ENCODE measurements at regions not wholly inside any gene's neighbourhood (a gene's known extent, or its start where the extent isn't known, plus 50 kb on each side); places are given as distances from the start of the nearest gene placed in this dataset.

DNA sequence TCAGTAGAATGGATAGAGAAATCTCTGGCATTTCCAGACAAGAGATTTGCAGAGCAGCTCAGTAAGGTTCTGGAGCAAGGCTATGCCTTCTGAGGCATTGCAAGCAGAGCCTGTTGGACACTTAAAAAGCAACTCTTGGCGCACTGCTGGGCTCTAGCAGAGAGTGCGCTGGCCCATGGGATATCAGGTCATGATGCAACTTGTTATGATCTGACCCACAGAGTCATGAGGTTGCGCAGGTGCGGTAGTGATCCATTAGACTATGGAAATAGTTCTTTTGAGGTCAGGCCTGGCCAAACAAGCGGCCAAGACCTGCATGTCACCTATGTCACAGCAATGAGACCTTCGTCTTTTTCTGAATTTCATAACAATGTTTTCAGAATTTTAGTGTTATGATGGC, 168.6 kb downstream of the TMTC3 start:
- no peak for DNase-seq (ENCODE audit: low read depth in 2 of 2)

DNA sequence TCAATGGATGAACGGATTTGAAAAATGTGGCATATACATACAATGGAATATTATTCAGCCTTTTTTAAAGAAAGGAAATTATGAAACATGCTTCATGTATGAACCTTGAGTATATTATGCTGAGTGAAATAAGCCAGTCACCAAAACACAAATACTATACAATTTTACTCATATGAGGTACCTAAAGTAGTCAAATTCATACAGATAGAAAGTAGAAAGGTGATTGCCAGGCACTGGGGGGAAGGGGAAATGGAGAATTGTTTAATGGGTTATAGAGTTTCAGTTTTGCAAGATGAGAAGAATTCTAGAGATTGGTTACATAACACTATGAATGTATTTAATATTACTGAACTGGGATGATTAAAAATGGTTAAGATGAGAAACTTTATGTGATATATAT, 171.4 kb downstream of the TMTC3 start:
- DNase-seq (ENCODE audit: low read depth in 2 of 2), result no peak

- DNase-seq (ENCODE audit: low read depth in 2 of 2), result no peak
These were observed 172.6 kb downstream of the TMTC3 start for GRCh38 chr12:88314706-88315105.

DNA sequence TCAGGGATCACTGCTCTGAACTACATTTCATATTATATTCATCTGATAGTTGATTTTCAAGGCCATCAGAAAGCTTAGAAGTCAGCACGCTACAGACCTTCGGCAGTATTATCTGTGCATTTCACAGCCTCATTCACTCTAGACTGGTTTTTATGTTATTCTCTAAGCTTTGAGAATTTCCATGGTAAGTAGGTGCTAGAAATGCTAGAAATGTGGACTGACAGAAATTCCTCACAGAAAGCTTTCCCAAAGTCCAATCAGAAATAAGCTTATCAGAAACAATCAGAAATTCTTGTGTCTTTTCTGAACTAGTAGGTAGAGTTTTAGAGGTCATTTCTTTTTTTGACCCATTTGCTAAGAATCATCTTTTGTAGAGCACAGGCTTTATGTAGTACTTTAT, 176.6 kb downstream of the TMTC3 start:
- DNase-seq (ENCODE audit: low read depth in 2 of 2), result no peak

DNA sequence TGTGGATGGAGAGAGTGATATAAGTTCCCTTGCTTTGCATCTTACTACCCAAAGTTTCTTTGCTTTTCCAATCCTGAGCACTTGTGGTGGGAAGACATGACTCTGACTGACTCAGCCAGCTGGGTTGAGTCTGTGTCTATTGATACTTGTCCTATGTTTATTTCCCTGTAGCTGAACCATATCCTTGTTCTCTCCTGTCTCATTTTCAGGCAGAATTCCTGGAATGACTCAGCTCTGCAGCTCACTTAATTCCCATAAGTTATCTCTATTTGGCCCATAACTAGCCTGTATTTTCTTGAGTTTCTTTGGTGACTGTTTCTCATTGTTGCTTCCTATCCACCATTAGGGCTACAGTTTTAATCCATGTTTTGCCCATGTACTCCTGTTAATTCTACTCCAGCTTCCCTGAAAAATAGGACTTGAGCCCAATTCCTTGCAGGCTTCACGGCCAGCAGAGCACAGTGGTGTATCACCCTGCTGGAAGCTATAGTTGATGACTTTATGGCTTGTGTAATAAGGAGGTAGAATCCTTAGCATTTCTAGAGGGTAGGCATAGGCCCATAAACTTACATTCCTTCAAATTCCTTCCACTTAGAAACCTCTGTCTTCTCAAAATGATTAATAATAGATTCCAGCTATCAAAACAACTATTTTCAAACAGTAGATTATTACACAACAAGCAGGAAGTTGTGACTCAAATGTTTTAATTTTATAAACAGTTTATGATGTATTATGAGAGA, 183.1 kb downstream of the TMTC3 start:
- peak; percentile 85 to 91 for DNase-seq (ENCODE audit: low read depth in 2 of 2)

GRCh38 chr12:88325816-88326189, 183.7 kb downstream of the TMTC3 start:
- no peak for DNase-seq (ENCODE audit: low read depth in 2 of 2)

DNA sequence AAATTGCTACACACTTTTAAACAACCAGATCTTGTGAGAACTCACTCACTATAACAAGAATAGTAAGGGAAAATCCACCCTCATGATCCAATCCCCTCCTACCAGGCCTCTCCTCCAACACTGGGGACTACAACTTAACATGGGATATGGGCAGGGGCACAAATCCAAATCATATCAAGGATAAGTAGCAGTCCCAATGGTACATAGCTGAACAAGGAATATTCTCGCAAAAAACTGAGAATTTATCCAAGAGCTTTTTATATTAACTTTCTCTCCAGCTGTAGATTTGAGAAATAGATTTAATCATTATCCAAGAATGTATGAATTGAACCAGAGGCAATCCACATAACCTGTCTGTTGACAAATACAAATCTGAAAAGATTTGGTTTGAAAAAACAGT, 185.2 kb downstream of the TMTC3 start:
- no peak for DNase-seq (ENCODE audit: low read depth in 2 of 2)

DNA sequence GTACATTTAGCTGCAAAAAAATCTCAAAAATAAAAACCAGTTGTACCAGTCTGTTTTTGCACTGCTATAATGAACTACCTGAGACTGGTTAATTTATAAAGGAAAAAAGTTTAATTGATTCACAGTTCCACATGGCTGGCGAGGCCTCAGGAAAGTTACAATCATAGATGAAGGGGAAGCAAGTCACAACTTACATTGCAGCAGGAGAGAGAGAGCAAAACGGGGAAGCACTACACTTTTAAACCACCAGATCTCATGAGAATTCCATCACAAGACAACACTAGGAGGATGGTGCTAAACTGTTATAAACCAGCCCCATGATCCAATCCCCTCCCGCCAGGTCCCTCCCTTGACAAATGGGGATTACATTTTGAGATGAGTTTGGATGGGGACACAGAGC, 186.0 kb downstream of the TMTC3 start:
- DNase-seq (ENCODE audit: low read depth in 2 of 2), result no peak

DNA sequence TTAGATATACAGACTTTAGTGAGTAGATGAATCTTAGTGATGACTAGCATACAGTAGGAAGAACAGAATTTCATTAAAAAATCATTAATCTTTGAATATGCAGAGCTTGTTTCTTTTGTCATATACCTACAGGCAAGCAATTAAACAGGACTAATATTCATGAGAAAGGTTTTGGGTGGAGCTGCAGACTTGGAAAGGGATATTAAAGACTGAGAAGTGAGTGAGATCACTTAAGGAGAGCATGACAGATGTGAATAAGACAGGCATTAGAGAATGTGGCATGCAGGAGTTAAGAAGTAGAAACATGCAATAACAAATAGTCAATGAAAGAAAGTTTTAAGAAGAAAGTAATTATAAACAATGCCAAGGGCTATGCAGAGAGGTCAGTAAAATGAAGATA, 187.7 kb downstream of the TMTC3 start:
- no peak for DNase-seq (ENCODE audit: low read depth in 2 of 2)

- DNase-seq (ENCODE audit: low read depth in 2 of 2), result no peak
These were observed 192.2 kb downstream of the TMTC3 start for GRCh38 chr12:88334271-88334670.

DNA sequence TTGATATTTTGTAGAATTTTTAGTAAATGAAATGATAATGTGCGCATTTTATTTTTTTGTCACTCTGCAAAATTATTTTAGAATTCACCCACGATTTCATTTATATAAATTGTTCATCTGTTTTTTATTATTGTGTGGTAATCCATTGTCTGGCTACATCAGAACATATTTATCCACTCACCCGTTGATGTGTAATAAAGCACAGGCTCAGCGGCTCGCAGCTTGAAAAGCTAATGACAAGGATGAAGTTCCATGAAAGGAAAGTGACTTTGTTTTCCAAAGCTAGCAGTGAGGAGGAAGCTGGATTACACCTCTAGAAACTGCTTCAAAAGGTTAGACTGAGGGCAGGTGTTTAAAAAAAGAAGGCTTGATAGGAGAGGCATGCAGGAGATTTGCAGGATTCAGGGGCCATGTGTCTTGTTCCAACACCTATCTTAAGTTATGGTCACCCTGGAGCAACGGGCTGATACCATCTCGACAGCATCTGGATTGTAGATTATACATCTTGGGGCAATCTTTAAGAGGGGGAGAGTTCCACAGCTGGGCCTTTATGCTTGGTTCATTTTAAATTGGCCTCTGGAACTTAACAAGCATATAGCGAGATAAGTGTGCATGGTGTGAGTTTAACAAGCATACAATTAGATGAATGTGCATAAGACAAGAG, 194.1 kb downstream of the TMTC3 start:
- DNase-seq (ENCODE audit: low read depth in 2 of 2), result no peak

DNA sequence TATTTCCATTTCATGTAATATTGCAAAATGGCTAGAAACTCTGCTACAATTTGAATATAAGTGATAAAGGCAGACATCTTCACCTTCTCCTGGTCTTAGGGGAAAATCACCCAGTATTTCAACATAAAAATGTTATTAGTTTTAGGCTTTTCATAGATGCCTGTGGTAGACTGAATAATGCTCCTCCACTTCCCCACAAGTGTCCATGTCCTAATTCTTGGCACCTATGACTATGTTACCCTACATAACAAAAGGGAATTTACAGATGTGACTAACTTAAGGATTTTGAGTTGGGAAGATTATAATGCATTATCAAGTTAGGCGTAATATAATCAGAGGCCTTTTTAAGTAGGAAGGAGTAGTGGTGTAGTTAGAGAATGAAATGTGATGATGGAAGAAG, 196.4 kb downstream of the TMTC3 start:
- DNase-seq (ENCODE audit: low read depth in 2 of 2), result no peak

DNA sequence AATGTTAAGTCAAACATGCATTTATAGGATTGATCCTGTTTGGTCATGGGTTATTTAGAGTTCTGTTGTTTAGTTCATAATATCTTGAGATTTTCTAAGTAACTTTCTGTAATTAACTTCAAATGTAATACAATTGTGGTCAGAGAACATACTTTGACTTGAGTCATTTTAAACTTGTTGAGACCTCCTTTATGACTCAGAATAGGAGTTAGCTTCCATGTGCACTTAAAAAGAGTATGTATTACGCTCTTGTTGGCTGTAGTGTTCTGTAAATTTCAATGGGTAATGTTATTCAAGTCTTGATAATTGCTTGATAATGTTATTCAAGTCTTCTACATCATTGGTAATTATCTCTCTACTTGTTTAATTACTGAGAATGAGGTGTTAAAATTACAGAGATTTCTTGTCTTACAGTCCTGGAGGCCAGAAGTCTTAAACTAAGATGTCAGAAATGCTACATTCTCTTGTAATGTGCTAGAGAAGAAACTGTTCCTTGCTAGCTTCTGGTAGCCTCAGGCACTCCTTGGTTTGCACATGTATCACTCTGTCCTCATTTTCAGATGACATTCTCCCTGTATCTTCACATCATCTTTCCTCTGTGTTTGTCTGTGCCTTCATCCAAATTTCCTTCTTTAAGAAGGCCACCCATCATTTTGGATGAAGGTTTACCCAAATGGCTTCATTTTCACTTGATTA, 197.3 kb downstream of the TMTC3 start:
- peak; percentile 64 to 70 for DNase-seq (ENCODE audit: low read depth in 2 of 2)

- DNase-seq (ENCODE audit: low read depth in 2 of 2), result no peak
These were observed 197.9 kb downstream of the TMTC3 start for GRCh38 chr12:88339966-88340365.

DNA sequence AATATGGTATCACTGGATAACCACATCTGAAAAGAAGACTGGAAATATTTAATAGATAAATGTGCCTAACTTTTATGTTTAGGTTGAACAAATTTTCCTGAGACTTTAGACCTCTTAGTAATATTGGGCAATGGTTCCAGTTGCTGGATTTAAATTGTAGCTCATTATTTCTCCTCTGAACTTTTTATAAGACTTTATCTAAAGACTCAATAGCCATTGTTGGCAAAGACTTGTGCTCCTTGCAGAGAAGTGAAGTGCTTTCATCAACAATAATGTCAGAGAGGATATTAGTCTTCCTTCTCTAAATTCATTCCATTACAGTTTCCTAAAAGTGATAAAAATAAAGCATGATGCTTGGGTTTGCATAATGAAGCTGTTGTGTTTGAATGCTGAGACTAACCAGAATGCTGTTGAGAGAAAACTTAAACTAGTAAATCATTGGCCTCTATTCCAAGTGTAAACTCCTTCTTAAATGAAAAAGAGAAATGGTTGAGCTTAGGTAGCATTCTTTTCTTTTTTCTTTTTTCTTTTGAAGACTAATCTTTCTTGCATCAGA, 200.2 kb downstream of the TMTC3 start:
- DNase-seq (ENCODE audit: low read depth in 2 of 2), result no peak

DNA sequence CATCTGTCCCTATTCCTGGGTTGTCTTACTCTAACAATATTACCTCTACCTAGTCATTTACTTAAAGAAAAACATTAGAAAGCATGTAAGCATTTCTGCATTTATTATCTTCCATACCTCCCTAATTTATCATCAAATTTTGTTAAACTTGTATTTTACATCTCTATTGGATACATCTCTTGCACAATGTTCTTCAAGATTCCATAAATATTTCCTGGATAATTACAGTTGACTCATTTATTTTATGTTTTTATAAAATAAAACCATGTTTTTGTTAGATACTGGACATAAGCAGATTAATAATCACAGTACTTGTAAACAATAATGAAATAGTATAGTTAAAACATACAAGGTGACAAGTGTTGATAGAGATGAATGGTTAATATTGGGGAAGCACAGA, 209.0 kb downstream of the TMTC3 start:
- no peak for DNase-seq (ENCODE audit: low read depth in 2 of 2)

GRCh38 chr12:88354691-88355090, 212.6 kb downstream of the TMTC3 start:
- no peak for DNase-seq (ENCODE audit: low read depth in 2 of 2)

DNA sequence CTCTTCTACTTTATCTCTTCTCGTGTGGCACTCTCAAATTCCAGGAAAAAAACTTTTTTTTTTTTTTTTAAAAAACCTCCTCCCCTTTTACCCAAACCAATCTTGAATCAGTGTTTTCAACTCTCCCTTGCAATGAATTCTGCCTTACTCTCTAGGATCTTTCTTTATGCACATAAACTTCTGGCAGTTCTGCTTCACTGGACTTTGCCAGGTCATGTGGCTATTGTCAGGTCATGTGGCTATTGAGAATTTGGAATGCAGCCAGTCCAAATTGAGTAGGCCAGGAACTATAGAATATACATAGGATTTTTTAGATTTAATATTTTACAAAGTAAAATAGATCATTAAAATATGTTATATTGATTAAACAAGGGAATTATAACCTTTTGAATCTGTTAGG, 218.2 kb downstream of the TMTC3 start:
- no peak for DNase-seq (ENCODE audit: low read depth in 2 of 2)

- DNase-seq (ENCODE audit: low read depth in 2 of 2), result no peak
These were observed 218.8 kb downstream of the KITLG start for GRCh38 chr12:88361493-88361892.

DNA sequence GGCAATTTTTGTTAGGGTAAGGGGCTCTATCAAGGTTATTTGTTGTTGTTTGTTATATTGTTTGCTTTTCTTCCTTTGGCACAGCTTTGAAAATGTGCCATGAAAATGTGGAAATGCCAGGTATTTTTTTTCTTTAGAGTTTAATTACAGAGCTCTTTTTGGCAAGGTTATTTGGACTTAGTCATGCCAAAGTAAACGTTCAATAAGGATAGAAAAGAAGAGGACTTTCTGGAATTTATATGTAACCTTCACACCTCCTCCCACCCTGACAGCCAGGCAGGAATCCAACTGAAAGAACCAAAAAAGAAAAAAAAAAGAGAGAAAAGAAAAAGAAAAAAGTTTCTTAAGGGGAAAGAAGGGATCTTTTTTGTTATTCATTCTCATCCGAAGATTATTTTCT, 217.8 kb downstream of the KITLG start:
- DNase-seq (ENCODE audit: low read depth in 2 of 2), result no peak

GRCh38 chr12:88365403-88365802, 214.9 kb downstream of the KITLG start:
- DNase-seq (ENCODE audit: low read depth in 2 of 2), result no peak

DNA sequence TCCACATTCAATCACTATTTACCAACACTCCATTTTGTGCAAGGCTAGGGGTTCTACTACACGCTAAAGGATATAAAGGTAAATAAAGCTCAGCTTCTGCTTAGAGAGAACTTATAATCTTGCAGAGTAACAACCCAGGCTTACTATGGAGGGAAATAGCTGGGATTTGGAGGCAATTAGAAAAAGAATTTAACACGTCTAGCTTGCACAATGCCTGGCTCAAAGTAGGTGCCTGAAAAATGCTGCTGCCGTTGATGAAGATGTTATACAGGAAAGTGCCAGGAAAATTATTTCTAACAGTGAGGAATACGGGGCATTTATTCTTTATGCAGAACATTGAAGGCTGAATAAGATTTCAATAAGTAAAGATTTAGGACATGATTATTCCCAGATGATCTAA, 214.2 kb downstream of the KITLG start:
- no peak for DNase-seq (ENCODE audit: low read depth in 2 of 2)

DNA sequence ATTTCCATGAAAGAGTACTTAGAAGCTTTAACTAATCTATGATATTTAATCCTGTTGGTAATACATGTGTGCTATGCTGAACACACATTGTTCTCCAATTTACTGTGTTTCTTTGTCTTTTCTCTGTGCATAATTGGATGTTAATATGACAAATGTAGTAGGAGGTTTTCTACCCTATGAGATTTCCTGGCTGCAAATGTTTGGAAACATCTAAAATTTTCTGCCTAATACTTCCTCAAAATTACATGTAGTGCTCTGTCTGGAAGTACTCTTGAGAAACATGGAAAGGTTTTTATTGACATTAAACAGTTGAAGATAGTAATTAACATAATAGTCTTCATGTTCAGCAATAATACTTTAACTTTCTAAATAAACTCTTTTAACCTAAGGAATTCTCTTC, 213.0 kb downstream of the KITLG start:
- no peak for DNase-seq (ENCODE audit: low read depth in 2 of 2)

Data from fibroblast of skin of left quadriceps (primary cell).